Activated naive CD8-positive, alpha-beta T cell treated with anti-CD3 and anti-CD28 coated beads, Interleukin-2, amount 50 U/mL, for 24 hours (primary cell): ENCODE measurements at regions not wholly inside any gene's neighbourhood (a gene's known extent, or its start where the extent isn't known, plus 50 kb on each side); places are given as distances from the start of the nearest gene placed in this dataset.
"Not testable (repeated sequence)": the region's sequence is repeated elsewhere in the genome, so short reads cannot be mapped to it uniquely, and the experiment has no call there.

Source experiments
- ATAC-seq: fragments of 150-1000 bp; cut with Tn5 transposase; one replicate; pipeline ENCODE4 v1.10.0; 2021
- DNase-seq: peaks from one replicate; pipeline ENCODE4 v3.0.0; 2021
- H3K27ac Mint-ChIP-seq: one replicate; pipeline ENCODE4 v1.8.0; 2021; ENCODE audit warnings: mild to moderate bottlenecking, mixed read lengths
- H3K27me3 Mint-ChIP-seq: one replicate; pipeline ENCODE4 v1.8.0; 2021; ENCODE audit warnings: mixed read lengths
- H3K36me3 Mint-ChIP-seq: one replicate; pipeline ENCODE4 v1.8.0; 2021; ENCODE audit warnings: low read depth, mixed read lengths
- H3K4me1 Mint-ChIP-seq: one replicate; pipeline ENCODE4 v1.8.0; 2021; ENCODE audit warnings: mixed read lengths
- H3K4me3 Mint-ChIP-seq: one replicate; pipeline ENCODE4 v1.8.0; 2021; ENCODE audit warnings: mild to moderate bottlenecking, moderate library complexity, mixed read lengths
- H3K9me3 Mint-ChIP-seq: one replicate; pipeline ENCODE4 v1.8.0; 2021; ENCODE audit warnings: mixed read lengths

GRCh38 chr2:111239581-111240249 lies 119.0 kb downstream of the BCL2L11 start:
- Mint-ChIP-seq H3K27ac (no peak overlapping the region), H3K4me3 (no peak overlapping the region), H3K27me3 (no peaks in the 10 kb centered on the region), H3K36me3 (no peaks in the 10 kb centered on the region), H3K4me1 (no peaks in the 10 kb centered on the region), H3K9me3 (no peaks in the 10 kb centered on the region)
- DNase-seq: no peak
- no peak for ATAC-seq

DNA sequence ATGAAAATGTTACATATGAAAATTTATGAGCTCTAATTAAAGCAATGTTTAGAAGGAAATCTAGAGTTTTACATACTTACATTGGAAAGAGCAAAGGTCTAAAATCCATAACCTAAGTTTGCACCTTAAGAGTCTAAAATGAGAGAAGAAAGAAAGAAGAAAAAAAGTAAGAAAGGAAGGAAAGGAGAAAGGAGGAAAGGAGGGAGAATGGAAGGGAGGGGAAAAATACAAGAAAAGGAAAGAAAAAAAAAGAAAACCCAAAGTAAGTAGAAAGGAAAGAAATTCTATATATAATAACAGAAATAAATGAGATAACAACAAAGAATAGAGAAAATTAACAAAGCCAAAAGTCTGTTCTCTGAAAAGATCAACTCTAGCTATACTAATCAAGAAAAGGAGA lies 122.6 kb downstream of the BCL2L11 start:
- no peaks in the 10 kb centered on the region for H3K9me3 Mint-ChIP-seq
- no peaks in the 10 kb centered on the region for H3K4me1 Mint-ChIP-seq
- H3K4me3 Mint-ChIP-seq: no peak overlapping the region
- H3K27ac Mint-ChIP-seq: peak overlapping the region; percentile 52
- no peaks in the 10 kb centered on the region for H3K36me3 Mint-ChIP-seq
- DNase-seq (no peak), ATAC-seq (no peak)
- H3K27me3 Mint-ChIP-seq: no peaks in the 10 kb centered on the region

DNA sequence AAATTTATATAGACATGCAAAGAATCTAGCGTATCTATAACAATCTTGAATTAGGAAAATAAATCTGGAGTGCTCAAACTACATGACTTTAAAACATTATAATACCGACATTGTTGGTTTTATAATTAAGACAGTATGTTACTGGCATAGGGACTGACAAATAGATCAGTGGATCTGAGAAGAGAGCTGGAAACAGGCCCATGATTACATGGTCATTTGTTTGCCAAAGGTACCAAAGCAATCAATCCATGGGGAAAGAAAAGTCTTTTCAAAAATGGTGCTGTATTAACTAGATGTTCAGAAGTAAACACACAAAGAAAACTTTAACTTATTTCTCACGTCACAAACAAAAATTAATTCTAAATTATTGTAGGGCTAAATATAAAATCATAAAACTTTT lies 124.2 kb downstream of the BCL2L11 start:
- ATAC-seq (no peak), DNase-seq (no peak)
- Mint-ChIP-seq H3K27ac (no peak overlapping the region), H3K4me1 (no peaks in the 10 kb centered on the region), H3K9me3 (no peaks in the 10 kb centered on the region), H3K36me3 (no peaks in the 10 kb centered on the region), H3K4me3 (no peak overlapping the region), H3K27me3 (no peaks in the 10 kb centered on the region)

- peaks cover 5% of the 10 kb centered on the region for H3K27me3 Mint-ChIP-seq
- ATAC-seq: no peak
- peaks cover 3% of the 10 kb centered on the region for H3K36me3 Mint-ChIP-seq
- no peak overlapping the region for H3K4me3 Mint-ChIP-seq
- no peak overlapping the region for H3K27ac Mint-ChIP-seq
- peaks cover 4% of the 10 kb centered on the region for H3K9me3 Mint-ChIP-seq
- no peak for DNase-seq
- H3K4me1 Mint-ChIP-seq: no peaks in the 10 kb centered on the region
Measured at GRCh38 chr2:111246620-111247061, 125.9 kb downstream of the BCL2L11 start.

- Mint-ChIP-seq H3K4me1 (peaks cover 3% of the 10 kb centered on the region), H3K4me3 (no peak overlapping the region), H3K9me3 (peaks cover 12% of the 10 kb centered on the region), H3K36me3 (peaks cover 3% of the 10 kb centered on the region), H3K27me3 (peaks cover 9% of the 10 kb centered on the region), H3K27ac (no peak overlapping the region)
- no peak for DNase-seq
- ATAC-seq: no peak
Measured at GRCh38 chr2:111247491-111247890, 126.8 kb downstream of the BCL2L11 start.

- Mint-ChIP-seq H3K27me3 (peaks cover 9% of the 10 kb centered on the region), H3K36me3 (peaks cover 3% of the 10 kb centered on the region), H3K9me3 (peaks cover 15% of the 10 kb centered on the region), H3K4me3 (no peak overlapping the region), H3K27ac (no peak overlapping the region), H3K4me1 (peaks cover 6% of the 10 kb centered on the region)
- DNase-seq (no peak), ATAC-seq (no peak)
Measured at GRCh38 chr2:111249806-111250205, 129.1 kb downstream of the BCL2L11 start.

- no peak for ATAC-seq
- H3K4me3 Mint-ChIP-seq: no peak overlapping the region
- H3K36me3 Mint-ChIP-seq: peaks cover 3% of the 10 kb centered on the region
- H3K27ac Mint-ChIP-seq: no peak overlapping the region
- peaks cover 6% of the 10 kb centered on the region for H3K4me1 Mint-ChIP-seq
- DNase-seq: no peak
- H3K27me3 Mint-ChIP-seq: peaks cover 9% of the 10 kb centered on the region
- H3K9me3 Mint-ChIP-seq: peaks cover 15% of the 10 kb centered on the region
Measured at GRCh38 chr2:111250448-111251030, 129.8 kb downstream of the BCL2L11 start.

- ATAC-seq: no peak
- H3K4me3 Mint-ChIP-seq: no peak overlapping the region
Measured at GRCh38 chr2:111251711-111252110, 131.0 kb downstream of the BCL2L11 start.

GRCh38 chr2:111252436-111252835 lies 131.7 kb downstream of the BCL2L11 start:
- Mint-ChIP-seq H3K36me3 (peaks cover 3% of the 10 kb centered on the region), H3K9me3 (peaks cover 15% of the 10 kb centered on the region), H3K27ac (no peak overlapping the region), H3K27me3 (peaks cover 9% of the 10 kb centered on the region), H3K4me1 (peaks cover 6% of the 10 kb centered on the region), H3K4me3 (no peak overlapping the region)
- no peak for DNase-seq
- ATAC-seq: no peak

More at GRCh38 chr2:111251711-111252110, 131.0 kb downstream of the BCL2L11 start:
- Mint-ChIP-seq H3K27ac (no peak overlapping the region), H3K4me1 (peaks cover 6% of the 10 kb centered on the region), H3K9me3 (peaks cover 15% of the 10 kb centered on the region), H3K27me3 (peaks cover 9% of the 10 kb centered on the region), H3K36me3 (peaks cover 3% of the 10 kb centered on the region)
- no peak for DNase-seq

DNA sequence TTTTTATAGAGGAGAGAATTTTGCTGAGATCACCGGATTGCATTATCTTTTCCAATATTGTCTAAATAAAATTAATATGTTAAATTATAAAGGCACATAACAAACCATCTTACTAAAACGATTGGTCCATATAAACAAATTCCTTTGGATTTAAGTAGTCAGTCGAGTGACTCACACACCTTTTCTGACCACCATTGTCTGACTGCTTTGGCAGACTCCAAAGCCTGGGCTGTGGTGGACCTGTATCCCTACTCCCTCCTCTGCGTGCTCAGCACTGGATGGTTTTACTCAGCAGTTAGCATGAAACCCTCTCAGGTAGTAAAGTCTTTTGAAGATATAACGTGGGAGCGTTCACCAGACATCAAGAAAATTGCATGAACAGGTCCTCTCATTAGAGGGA lies 134.2 kb downstream of the BCL2L11 start:
- not testable (repeated sequence) for ATAC-seq, H3K4me3 Mint-ChIP-seq, H3K36me3 Mint-ChIP-seq, H3K27me3 Mint-ChIP-seq, H3K27ac Mint-ChIP-seq, DNase-seq, H3K4me1 Mint-ChIP-seq
- H3K9me3 Mint-ChIP-seq: peaks cover 15% of the 10 kb centered on the region

DNA sequence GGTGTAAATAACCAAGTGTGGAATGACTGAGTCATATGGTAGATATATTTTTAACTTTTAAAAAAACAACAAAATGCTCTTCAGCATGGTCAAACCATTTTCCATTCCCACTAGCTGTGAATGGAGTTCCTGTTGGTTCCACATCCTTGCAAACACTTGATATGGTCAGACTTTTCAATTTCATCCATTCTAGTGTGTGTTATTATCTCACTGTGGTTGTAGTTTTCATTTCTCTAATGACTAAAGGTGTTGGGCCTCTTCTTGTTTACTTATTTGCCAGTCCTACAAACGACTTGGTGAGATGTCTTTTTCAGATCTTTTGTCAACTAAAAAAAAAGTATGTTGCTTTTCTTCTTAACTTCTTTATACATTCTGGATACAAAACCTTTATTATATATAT lies 135.9 kb downstream of the BCL2L11 start:
- not testable (repeated sequence) for H3K27ac Mint-ChIP-seq, ATAC-seq, DNase-seq, H3K4me1 Mint-ChIP-seq, H3K4me3 Mint-ChIP-seq, H3K27me3 Mint-ChIP-seq, H3K36me3 Mint-ChIP-seq
- H3K9me3 Mint-ChIP-seq: peaks cover 11% of the 10 kb centered on the region

- H3K27ac Mint-ChIP-seq, DNase-seq, H3K36me3 Mint-ChIP-seq, H3K4me1 Mint-ChIP-seq, H3K4me3 Mint-ChIP-seq, H3K27me3 Mint-ChIP-seq, H3K9me3 Mint-ChIP-seq, ATAC-seq: not testable (repeated sequence)
Measured at GRCh38 chr2:111257607-111258006, 136.9 kb downstream of the BCL2L11 start.

GRCh38 chr2:111258318-111258717 lies 137.6 kb downstream of the BCL2L11 start:
- H3K36me3 Mint-ChIP-seq, H3K4me3 Mint-ChIP-seq, H3K27me3 Mint-ChIP-seq, H3K27ac Mint-ChIP-seq, H3K9me3 Mint-ChIP-seq, H3K4me1 Mint-ChIP-seq, DNase-seq: not testable (repeated sequence)
- ATAC-seq: peak; percentile 61

DNA sequence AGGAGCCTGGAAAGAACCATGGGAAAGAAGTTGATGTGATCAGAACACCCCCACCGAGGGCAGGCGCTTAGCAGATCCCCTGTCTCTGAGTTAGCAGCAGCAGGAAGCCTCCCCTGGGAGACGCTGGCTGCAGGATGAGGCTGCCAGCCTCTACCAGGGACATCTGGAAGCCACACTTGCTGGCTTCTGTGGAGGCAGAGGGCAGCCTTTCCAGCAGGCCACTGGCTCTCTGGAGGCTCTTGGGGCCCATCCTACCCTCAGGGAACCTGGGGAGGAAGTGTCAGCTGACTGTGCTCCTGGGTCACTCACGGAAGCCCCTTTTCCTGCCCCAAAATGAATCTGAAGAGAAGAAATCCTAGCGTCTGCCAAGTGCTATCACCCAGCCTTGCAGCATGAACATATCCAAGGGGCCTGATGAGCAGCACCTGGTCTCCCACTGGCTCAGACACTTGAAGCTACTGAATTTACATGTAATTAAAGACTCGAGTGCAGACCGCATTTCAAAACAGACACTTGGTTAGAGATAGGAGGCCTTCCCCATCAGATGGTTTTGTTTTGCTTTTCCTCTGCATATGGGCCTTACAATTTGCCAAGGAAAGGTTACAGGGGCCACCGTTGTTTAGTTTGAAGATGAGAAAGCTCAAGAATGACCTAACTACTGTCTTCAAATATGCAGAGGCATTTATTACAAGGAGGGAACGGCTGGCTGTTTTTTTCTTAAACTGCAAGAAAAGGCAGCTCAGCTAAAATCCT lies 142.1 kb downstream of the BCL2L11 start:
- ATAC-seq, H3K4me3 Mint-ChIP-seq, DNase-seq, H3K9me3 Mint-ChIP-seq, H3K27ac Mint-ChIP-seq, H3K27me3 Mint-ChIP-seq, H3K4me1 Mint-ChIP-seq, H3K36me3 Mint-ChIP-seq: not testable (repeated sequence)

DNA sequence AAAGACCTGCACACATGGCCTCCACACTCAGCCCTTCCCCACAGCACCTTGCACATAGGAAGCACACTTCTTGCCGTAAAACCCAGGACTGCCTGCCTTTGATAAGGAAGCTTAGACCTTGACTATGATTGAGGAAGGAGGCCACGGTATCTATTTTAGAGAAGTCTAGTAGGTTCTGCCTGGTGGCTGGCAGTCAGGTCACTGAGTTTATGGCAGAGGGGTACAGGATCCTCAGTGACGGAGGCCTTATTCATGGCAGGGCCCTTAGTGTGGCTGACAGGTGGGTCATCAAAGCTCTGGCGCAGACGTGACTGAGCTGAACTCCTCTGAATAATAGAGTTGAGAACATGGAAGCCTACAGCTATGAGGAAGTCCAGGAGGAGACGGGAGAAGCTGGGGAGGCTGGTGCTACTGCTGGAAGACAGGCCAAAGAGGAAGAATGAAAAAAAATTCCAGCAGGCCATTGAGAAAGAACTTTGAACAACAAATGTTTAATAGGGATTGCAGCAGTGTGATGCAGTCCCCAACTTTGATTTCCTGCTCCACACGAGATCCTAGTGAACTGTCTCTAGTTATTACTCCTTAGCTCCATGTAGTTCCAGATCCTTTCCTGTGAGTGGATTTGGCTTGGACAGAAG lies 142.8 kb downstream of the BCL2L11 start:
- H3K27ac Mint-ChIP-seq, H3K4me3 Mint-ChIP-seq, H3K36me3 Mint-ChIP-seq, DNase-seq, H3K4me1 Mint-ChIP-seq, H3K9me3 Mint-ChIP-seq, H3K27me3 Mint-ChIP-seq, ATAC-seq: not testable (repeated sequence)
